Activated naive CD4-positive, alpha-beta T cell treated with Interleukin-2 at 50 U/mL for 16 hours (primary cell): ENCODE measurements at regions not wholly inside any gene's neighbourhood (a gene's known extent, or its start where the extent isn't known, plus 50 kb on each side); places are given as distances from the start of the nearest gene placed in this dataset.

Experiments used
- DNase-seq: peaks from one replicate; pipeline ENCODE4 v3.0.0-alpha.2; 2020

DNA sequence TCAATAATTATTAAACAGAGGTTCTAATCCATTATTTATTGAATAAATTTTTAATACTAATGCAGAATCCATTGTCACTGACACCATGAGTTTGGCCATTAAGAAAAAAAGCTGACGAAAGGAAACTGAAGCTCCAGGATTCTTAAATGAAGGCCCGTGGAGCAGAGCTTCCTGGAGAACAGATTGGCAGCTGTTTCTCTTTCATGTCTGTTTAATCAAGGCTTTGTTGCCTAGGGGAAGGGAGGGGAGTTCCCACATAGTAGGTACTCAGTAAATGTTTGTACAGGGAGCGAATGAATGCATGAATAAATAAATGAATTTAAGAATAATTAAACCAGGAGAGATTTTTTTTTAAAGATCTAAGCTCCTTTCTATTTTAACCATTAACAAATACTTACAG lies 315.1 kb upstream of the KLHL29 start:
- DNase-seq = no peak

GRCh38 chr2:23073056-23073455 lies 311.9 kb upstream of the KLHL29 start:
- no peak for DNase-seq

DNA sequence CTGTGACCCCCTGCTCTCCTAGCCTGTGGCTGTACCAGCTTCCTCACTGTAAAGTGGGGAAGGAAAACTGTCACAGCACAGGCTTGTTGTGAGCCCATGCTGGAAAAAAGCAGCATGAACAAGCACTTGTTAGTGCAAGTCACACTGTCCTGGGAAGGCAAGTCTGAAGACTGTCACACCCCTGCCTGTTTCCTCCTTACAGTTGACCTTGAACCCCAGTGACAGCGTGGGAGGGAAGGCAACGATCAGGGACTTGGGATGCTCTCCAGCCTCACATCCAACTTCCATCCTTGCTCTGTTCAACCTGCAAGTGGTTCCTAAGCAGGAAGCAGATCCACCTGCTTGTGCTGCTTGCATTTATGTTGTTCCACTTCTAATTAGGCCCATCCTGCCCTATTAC lies 311.3 kb upstream of the KLHL29 start:
- no peak for DNase-seq

DNA sequence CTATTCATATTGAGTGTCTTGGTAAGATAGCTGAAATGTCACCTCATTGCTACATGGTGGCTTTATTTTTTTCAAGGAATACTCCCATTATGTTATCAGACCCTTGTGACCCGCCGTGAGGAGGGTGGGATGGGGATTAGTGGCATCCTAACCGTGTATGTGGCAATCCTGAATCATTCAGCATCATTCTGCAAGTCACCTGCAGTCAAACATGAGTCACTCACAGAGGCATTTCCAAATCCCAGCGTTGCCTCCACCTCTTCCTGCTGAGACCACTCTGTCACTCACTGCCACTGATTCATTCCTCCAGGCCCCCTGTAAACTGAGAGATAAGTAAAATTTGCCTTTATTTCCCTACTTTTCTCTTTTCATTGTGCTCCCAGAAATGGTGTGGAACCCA lies 307.4 kb upstream of the KLHL29 start:
- no peak for DNase-seq

DNA sequence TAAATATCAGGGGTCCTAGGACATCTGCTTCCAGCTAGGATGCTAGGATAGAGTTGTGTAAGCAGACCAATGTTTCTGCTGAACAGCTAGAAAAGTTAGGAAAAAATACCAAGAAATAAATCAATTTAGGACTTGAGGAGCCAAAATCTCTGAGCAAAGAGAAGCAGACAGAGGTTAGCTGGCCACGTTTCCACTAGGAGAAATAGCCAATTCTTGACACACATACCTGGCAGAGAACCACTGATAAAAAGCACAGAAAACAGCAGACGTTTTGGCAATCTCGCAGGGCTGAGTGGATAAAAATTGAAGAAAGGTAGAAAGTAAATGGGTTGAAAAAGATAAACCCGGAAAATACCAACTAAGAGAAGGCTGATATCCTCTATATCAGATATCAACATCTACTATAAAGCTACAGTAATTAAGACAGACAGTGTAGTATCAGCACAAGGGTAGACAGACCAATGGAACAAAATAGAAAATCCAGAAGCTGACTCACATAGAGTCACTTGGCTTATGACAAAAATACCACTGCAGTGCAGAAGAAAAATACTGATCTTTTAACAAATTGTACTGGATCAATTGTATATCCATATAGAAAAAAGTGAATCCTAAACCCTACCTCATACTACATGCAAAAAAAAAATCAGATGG lies 306.1 kb upstream of the KLHL29 start:
- DNase-seq = no peak

GRCh38 chr2:23083966-23084365 lies 301.0 kb upstream of the KLHL29 start:
- no peak for DNase-seq

- DNase-seq = no peak
Observed at GRCh38 chr2:23091019-23091418, 294.0 kb upstream of the KLHL29 start.

DNA sequence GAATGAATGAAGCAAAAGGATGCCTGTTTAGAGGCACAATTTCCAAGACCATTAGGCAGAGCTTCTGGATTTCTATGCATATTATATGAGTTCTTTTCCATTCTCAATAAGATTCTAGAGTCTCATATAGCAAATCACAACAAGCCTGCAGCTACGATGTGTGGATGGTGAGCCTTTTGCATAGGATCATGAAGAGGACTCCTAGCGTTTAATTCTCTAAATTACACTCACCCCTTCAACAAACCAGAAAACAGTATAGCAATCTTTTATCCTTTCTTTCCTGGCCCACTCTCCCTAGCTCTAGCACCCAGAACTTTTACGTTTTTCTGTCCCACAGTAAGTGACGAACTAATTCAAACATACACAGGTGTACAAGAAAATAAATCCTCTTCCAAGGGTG lies 293.1 kb upstream of the KLHL29 start:
- DNase-seq = no peak

DNA sequence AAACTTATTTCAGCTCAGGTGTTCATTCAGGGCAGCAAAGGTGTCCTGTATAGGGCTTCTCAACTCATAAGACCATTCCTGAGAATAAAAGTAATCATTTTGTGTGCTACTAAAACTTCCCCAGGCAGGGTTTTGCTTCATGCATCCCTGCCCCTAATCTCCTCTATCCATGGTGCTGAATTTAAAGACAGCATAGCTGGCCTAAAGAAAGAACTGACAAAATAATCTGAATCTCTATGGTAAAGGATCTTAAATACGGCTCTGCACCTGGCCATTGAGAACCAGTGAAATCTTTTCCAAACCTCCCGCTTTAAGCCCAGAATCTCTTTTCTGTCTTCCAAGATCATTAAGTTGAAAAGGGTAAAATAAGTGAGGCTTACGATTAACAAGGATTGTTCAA lies 292.1 kb upstream of the KLHL29 start:
- DNase-seq = no peak

GRCh38 chr2:23093513-23093912 lies 291.5 kb upstream of the KLHL29 start:
- DNase-seq = no peak

GRCh38 chr2:23096906-23097602 lies 287.9 kb upstream of the KLHL29 start:
- DNase-seq = no peak

GRCh38 chr2:23100406-23100805 lies 284.6 kb upstream of the KLHL29 start:
- no peak for DNase-seq

- no peak for DNase-seq
Observed at GRCh38 chr2:23106242-23106785, 278.7 kb upstream of the KLHL29 start.

DNA sequence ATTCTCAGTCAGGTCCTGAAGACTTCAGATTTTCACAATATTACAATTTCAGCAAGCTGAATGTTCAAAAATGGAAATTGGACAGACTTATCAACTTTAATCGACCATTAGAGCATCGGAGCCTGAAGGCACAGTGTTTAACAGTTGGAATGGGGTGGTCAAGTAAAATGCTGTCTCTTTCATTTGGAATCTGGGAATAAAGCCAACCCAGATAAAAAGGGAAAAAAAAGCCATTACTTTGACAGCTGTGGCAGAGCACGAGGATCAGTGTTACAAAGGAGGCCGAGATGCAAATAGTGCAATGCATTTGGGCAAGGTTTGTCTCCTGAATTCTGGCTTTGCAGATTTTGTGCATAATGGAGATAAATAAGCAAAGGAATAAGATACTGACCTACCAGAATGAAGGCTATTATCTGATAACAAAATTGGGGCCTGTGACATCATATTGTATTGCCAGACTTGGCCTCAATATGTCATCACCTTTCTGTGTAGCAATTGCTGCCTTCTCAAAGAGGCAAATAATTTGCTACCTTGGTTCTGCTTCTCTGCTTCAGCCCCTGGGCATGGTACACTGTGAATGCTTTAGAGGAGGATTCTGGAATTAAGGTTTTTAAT lies 277.5 kb upstream of the KLHL29 start:
- DNase-seq = no peak

DNA sequence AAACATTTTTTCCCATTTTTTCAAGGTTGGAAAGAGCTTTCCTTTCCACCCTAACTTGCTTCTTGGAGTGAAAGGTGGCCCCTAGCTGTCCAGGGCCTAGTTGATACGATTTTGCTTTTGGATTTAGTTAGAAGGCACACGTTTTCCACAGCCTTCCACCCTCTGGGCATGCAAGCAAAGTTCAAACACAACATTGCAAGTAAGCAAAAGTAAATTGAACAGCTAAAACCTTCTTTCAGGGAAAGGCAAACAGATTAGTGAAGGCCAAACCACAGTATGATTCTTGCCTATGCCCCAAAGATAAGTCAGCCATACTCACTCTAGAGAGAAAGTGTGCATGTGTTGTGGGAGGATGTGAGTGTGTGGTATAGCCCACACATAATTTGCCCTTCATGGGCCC lies 273.7 kb upstream of the KLHL29 start:
- DNase-seq = no peak

DNA sequence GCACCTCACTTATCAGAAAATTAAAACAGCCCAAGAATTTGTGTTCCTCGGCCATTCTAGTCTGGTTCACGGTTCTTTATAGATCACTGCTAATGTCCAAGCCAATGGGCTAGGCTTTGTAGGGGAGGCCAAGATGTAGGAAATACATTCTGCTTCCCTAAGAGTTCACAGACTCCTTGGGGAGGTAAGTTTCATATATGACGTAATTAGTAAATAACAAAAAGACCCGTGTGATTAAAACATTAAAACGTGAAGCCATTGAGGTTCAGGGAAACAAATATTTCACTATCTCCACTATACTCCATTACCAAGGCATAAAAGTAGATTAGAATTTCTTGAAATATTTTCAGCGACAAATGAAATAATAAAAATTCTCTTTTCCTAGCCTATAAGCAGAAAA lies 272.5 kb upstream of the KLHL29 start:
- no peak for DNase-seq

- no peak for DNase-seq
Observed at GRCh38 chr2:23114299-23114698, 270.7 kb upstream of the KLHL29 start.

DNA sequence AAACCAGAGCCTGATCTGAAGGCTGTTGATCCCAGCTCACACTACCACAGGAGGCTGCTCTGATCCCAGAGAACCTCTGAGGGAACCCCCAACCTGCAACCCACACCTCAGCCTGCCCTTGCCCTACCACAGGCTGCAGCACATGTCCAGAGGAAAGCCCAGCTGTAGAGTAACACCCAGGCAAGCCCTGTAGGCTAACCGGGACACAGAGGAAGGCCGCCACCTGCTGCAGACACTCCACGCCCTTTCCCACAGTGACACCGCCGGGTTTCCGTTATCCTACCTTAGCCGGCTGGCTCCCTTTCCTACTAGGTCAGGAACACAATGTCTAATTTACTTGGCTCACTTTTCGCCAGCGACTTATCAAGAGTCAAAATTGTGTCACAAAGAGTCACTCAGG lies 266.7 kb upstream of the KLHL29 start:
- no peak for DNase-seq

DNA sequence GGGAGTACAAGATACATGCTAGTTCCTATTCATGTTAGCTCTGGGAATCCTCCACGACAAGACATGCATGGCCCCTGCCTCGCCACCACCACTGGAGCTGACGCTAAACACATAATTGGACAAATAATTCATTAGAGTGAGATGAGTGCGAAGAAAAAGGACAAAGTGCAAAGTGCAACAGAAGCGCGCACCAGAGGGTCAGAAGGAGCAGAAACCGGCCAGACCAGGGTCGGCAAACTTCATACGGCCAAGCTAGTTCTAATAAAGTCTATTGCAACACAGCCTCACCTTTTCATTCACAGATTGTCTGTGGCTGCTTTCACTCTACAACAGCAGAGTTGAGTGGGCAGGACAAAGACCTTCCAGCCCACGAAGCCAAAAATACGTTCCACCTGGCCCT lies 266.1 kb upstream of the KLHL29 start:
- DNase-seq = no peak

DNA sequence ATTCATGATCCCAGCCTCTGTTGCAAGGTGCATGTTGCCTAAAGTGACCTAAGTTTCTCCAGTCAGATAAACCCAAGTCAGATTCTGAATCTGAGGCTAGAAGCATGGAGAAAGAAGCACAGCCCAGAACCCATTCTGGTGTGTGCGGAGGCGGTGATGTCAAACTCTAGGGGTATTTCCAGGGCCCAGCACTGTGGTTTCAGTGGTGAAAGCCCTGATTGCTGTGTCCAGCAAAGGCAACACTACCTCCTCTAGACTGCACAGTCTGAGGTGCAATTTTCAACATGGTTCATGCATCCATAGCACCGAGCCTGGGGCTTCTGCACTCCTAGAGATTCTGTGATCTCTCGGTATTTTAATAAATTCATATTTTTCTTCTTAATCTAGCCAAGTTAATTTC lies 264.8 kb upstream of the KLHL29 start:
- no peak for DNase-seq

DNA sequence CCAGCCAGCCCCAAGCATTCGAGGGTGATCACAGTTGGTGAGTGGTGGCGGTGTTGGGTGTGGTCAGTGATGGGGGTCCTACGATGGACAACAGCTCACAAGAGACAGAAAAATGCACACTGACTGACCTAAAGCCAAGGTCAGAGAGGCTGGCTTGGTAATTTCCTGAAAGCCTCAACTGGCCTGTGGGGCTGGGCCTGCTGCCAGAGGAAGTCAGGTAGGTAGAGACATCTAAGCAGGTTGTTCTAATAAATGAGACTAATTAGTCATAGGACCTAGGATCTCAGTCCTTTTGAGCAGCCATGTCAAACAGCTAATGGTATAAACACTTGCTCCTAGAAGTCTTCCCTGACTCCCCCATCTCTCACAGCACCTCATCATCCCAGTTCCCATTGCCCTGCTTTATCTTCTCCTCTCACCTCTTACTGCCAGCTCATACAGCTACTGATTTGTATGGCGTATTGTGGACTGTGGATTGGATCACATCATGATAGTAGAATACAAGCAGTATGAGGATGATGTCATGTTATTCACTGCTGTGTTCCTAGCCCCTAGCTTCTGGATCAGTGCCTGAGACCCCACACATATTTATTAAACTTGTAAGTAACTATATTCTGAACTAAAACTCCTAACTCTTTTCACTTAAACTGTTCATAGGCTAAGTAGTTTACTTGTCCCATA lies 262.9 kb upstream of the KLHL29 start:
- DNase-seq = no peak

- no peak for DNase-seq
Observed at GRCh38 chr2:23122681-23123215, 262.2 kb upstream of the KLHL29 start.

GRCh38 chr2:23123686-23124085 lies 261.3 kb upstream of the KLHL29 start:
- no peak for DNase-seq
